ENCODE measurements at regions not wholly inside any gene's neighbourhood (a gene's known extent, or its start where the extent isn't known, plus 50 kb on each side); places are given as distances from the start of the nearest gene placed in this dataset.

DNA sequence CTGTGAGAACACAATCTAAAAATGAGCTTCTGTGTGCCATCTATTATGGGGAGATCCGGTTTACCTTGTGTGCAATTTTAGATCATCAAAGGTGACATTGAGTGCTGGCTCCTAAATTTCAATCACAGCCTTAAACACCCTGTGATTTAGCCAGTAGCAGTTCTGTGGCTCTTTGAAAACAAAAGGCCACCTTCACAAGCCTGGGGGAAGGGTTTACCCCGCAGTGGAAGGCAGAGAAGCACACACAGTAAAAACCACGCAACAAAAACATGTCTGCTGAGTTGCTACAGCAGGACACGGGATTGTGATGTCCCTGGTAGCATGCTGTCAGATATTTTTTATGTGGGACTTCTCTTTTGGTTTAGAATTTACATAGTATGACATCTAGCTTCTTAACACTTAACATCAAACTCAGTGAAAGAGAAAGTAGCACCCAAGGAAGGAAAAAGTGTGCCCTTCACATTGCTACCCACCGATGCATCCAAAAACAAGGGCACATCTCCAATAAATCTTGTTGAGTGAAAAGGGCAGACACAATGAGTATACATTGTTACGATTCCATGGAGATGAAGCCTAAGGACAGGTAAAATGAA lies 56.1 kb upstream of the RNF152 start:
- DNase-seq, result no peak

DNA sequence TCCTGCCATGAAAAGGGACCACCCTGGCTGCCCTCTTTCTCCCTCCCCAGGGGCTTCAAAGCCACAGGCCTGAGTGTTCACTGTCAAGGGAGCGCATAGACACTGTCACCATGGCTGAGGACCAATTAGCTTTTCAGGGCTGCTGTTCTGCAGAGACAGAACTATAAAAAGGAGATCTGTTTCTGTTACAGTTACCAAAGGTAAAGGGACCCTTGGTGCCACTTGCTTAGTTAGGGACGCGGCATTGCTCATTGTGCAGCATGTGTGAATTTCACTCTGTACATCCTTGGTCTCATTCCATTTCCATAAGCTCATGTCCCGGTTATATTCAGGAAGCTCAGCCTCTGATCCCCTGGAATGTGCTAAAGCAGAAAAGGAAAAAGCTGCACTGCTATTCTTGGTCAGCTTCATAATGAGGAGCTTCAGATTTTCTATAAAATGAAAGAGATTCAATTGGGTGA lies 55.5 kb upstream of the RNF152 start:
- DNase-seq, result peak; percentile 62

DNA sequence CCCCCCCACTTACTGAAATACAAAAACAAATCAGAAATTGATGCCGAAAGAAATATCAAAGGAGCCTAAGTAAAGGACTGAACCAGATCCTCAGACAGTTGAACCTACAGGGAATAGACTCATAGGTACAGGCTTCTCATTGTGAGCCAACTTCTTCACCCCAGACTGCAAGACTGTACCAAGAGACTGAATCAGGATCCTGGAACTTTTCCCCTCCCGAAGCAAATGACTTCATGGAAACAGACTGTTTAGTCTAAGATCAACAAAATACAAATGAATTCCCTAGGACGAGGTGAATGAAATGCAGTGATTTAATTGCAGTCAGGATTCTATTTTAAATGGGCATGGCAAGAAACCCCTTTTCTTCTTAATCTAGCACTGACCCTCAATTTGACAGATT lies 53.6 kb upstream of the RNF152 start:
- no peak for DNase-seq

DNA sequence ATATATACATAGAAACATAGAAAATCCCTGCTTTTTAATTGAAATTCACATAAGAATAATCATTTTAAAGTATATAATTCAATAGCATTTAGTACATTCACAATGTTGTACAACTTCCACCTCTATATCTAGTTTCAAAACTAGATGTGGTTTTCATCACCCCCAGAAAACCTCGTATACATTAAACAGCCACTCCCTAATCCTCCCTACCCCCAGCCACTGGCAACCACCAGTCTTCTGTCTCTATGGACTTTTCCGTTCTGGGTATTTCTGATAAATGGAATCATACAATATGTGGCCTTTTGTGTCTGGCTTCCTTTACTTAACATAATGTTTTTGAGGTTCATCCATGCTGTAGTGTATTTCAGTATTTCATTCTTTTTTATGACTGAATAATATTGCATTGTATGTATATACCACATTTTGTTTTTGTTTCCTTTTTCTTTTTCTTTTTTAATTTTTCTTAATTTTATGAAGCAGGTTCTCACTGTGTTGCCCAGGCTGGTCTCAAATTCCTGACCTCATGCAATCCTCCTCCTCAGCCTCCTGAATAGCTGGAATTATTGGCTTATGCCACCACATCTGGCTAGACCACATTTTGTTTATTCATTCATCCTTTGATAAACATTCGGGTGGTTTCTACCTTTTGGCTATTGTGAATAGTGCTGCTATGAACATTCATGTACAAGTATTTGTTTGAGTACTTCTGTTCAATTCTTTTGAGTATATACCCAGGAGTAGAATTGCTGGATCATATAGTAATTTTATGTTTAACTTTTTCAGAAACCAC lies 50.6 kb upstream of the RNF152 start:
- DNase-seq, result no peak
